DOHH2 (cell line): ENCODE measurements at regions not wholly inside any gene's neighbourhood (a gene's known extent, or its start where the extent isn't known, plus 50 kb on each side); places are given as distances from the start of the nearest gene placed in this dataset.

Experiments
- H3F3A ChIP-seq: fragments of 200-600 bp; sonication (generic), shearing (Covaris generic); 2 replicates; pipeline ENCODE4 v1.6.0; 2016; ENCODE audit warnings: antibody characterized with exemption, mild to moderate bottlenecking; ENCODE audit not compliant: control insufficient read depth, insufficient read depth
- H3K27ac ChIP-seq: fragments of 200-600 bp; sonication (generic); 2 replicates; pipeline ENCODE4 v1.5.1; 2014; ENCODE audit warnings: low read depth, mild to moderate bottlenecking, low read length, moderate library complexity
- H3K27me3 ChIP-seq: fragments of 200-600 bp; sonication (generic); 2 replicates; pipeline ENCODE4 v1.6.1; 2014; ENCODE audit warnings: mild to moderate bottlenecking, low read length, mixed read lengths; ENCODE audit not compliant: control insufficient read depth
- H3K36me3 ChIP-seq: fragments of 200-600 bp; sonication (generic); 2 replicates; pipeline ENCODE4 v1.6.1; 2014; ENCODE audit warnings: mild to moderate bottlenecking, low read length, moderate library complexity, mixed read lengths; ENCODE audit not compliant: control insufficient read depth
- H3K4me1 ChIP-seq: fragments of 200-600 bp; sonication (generic); 2 replicates; pipeline ENCODE4 v1.6.1; 2014; ENCODE audit warnings: mild to moderate bottlenecking, low read length, mixed read lengths; ENCODE audit not compliant: control insufficient read depth
- H3K4me2 ChIP-seq: fragments of 200-600 bp; sonication (generic); 2 replicates; pipeline ENCODE4 v1.6.0; 2014; ENCODE audit warnings: mild to moderate bottlenecking, low read length, moderate library complexity
- H3K4me3 ChIP-seq: fragments of 200-600 bp; sonication (generic); 2 replicates; pipeline ENCODE4 v1.5.1; 2014; ENCODE audit warnings: mild to moderate bottlenecking, low read length, mixed read lengths
- H3K79me2 ChIP-seq: fragments of 200-600 bp; sonication (generic); 2 replicates; pipeline ENCODE4 v1.6.1; 2014; ENCODE audit warnings: mild to moderate bottlenecking, low read length, mixed read lengths; ENCODE audit not compliant: control insufficient read depth
- H3K9me2 ChIP-seq: fragments of 200-600 bp; sonication (generic); replicated peaks from 2 replicates; pipeline ENCODE4 v1.6.1; 2014; ENCODE audit warnings: mild to moderate bottlenecking, low read length, mixed read lengths; ENCODE audit not compliant: control insufficient read depth
- H3K9me3 ChIP-seq: fragments of 200-600 bp; sonication (generic); 2 replicates; pipeline ENCODE4 v1.6.1; 2014; ENCODE audit warnings: antibody characterized with exemption, low read length, mixed read lengths; ENCODE audit not compliant: control insufficient read depth, insufficient read depth
- H4K20me1 ChIP-seq: fragments of 200-600 bp; sonication (generic); 2 replicates; pipeline ENCODE4 v1.6.0; 2014; ENCODE audit warnings: low read depth, mild to moderate bottlenecking, antibody characterized with exemption, low read length, moderate library complexity; ENCODE audit not compliant: control insufficient read depth, insufficient read depth
- CTCF ChIP-seq: fragments of 200-600 bp; sonication (generic); IDR thresholded peaks from one replicate; pipeline ENCODE4 v1.5.1; 2014; ENCODE audit warnings: antibody characterized with exemption, mild to moderate bottlenecking, low read depth, low read length; ENCODE audit not compliant: poor library complexity, severe bottlenecking
- EZH2phosphoT487 ChIP-seq: fragments of 200-600 bp; sonication (generic); IDR thresholded peaks from 2 replicates; pipeline ENCODE4 v1.6.1; 2017; ENCODE audit warnings: borderline replicate concordance, mild to moderate bottlenecking, antibody characterized with exemption, low read length, moderate library complexity, mixed read lengths

- no peaks in the 10 kb centered on the region for H3K27me3 ChIP-seq
- H3K9me2 ChIP-seq: no peaks in the 10 kb centered on the region
- H3K4me3 ChIP-seq: no peak overlapping the region
- peaks cover 80% of the 10 kb centered on the region for H3K4me1 ChIP-seq
- H3K36me3 ChIP-seq: no peaks in the 10 kb centered on the region
- H3F3A ChIP-seq: no peaks in the 10 kb centered on the region
- H3K4me2 ChIP-seq: peak overlapping the region; percentile 60; the same call in 1 of the 2 replicates
- no peaks in the 10 kb centered on the region for H3K79me2 ChIP-seq
- H3K27ac ChIP-seq: peak overlapping the region; percentile 83
- no peaks in the 10 kb centered on the region for H3K9me3 ChIP-seq
- TF ChIP-seq CTCF: no peak
- no peaks in the 10 kb centered on the region for H4K20me1 ChIP-seq
These were observed 146.2 kb downstream of the NFKBIZ start for GRCh38 chr3:101995371-101996046.

DNA sequence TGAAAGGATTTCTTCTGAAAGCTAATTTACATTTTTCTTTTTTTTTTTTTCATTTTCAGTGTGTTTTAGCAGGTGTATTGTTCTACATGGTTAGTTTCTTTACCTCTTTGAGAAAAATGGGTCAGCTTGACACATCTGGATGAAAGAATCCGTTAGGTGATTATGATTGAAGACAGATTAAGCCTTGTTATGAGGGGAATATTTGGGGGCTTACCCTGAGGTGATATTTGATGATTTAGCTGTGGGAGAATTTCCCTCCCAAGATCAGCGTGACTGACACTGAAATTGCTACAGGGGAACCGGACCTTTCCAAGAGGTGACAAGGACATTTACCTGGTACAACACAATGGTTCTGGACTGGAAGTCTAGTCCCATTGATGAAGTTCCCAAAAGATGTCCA is 147.5 kb downstream of the NFKBIZ start:
- Histone ChIP-seq H3F3A (no peaks in the 10 kb centered on the region), H4K20me1 (no peaks in the 10 kb centered on the region), H3K36me3 (no peaks in the 10 kb centered on the region), H3K27me3 (no peaks in the 10 kb centered on the region), H3K4me2 (peak overlapping the region; percentile 60), H3K27ac (peak overlapping the region; percentile 83), H3K4me3 (peak overlapping the region; percentile 49), H3K79me2 (no peaks in the 10 kb centered on the region), H3K4me1 (peaks cover 72% of the 10 kb centered on the region), H3K9me3 (no peaks in the 10 kb centered on the region), H3K9me2 (no peaks in the 10 kb centered on the region)
- TF ChIP-seq EZH2phosphoT487 (no peak), CTCF (no peak)

DNA sequence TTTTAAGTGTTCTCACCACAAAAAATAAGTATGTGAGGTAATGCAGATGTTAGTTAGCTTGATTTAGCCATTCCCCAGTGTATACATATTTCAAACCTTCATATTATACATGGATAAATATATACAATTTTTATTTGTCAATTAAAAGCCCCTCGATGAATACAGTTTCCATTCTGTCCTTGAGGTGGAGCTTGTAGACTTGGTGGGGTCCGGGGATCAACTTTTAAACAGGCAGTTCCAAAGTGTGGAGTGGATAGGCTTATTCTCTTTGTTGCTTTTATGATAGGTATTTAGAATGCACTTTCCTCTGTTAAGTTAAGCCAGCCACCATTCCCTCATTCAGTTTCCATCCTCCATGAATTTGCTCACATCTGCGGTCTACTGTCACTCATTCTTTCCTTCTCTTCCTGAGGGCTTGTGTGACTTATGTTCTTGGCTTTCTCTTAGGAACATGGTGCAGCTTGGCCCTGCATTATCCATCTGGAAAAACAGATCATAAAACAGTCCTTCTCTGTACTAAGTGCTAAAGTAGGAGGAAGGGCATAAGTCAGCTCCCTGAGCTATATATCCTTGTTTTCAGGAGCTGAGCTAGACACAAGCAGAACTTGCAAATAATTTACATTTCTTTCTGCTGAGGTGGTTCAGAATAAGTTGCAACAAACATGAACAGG is 149.1 kb downstream of the NFKBIZ start:
- TF ChIP-seq CTCF (peak; percentile 34), EZH2phosphoT487 (no peak)
- Histone ChIP-seq H3K79me2 (no peaks in the 10 kb centered on the region), H3K4me3 (peak overlapping the region; percentile 10; the same call in 1 of the 2 replicates), H4K20me1 (no peaks in the 10 kb centered on the region), H3K27me3 (no peaks in the 10 kb centered on the region), H3K9me2 (no peaks in the 10 kb centered on the region), H3K4me2 (peak overlapping the region; percentile 33), H3K27ac (peak overlapping the region; percentile 83), H3F3A (no peaks in the 10 kb centered on the region), H3K9me3 (no peaks in the 10 kb centered on the region), H3K36me3 (no peaks in the 10 kb centered on the region), H3K4me1 (peaks cover 66% of the 10 kb centered on the region)
